ENCODE measurements at regions not wholly inside any gene's neighbourhood (a gene's known extent, or its start where the extent isn't known, plus 50 kb on each side); places are given as distances from the start of the nearest gene placed in this dataset.
A peak's percentile ranks its signal among the peaks of the same experiment; 100 is the strongest.

DNA sequence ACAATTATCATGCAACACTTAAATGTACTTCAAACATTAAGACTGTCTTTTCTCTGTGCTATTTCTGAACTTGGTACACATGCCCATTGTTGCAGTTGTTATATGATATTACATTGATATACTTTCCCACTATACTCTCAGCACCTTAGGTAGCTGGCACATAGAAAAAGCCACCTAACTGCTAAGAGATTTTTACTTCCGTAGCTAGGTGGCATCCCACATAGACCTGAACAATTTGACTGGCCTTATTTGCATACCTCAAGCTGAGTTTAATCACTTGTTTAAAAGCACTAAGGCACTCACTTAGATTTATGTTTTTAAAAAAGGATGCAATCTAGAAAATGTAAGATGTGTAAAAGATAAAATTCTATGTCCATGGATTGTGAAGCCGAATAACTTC is 194.2 kb downstream of the POU4F1 start:
- no peak overlapping the region for H3K4me3 ChIP-seq
- DNase-seq (ENCODE audit: low spot score) = peak; percentile 16
- H3K4me1 ChIP-seq = peaks cover 8% of the 10 kb centered on the region
- H3K9me3 Mint-ChIP-seq = no peaks in the 10 kb centered on the region
- peaks cover 3% of the 10 kb centered on the region for H3K27me3 Mint-ChIP-seq (ENCODE audit: insufficient read depth, low read depth)
- no peaks in the 10 kb centered on the region for H3K36me3 ChIP-seq
- H3K79me2 ChIP-seq (ENCODE audit: low read depth) = no peaks in the 10 kb centered on the region
- H2AFZ ChIP-seq (replicated peaks) = peak overlapping the region; percentile 71
- H3K9ac ChIP-seq = no peak overlapping the region
- H3K27me3 ChIP-seq = no peaks in the 10 kb centered on the region
- no peak overlapping the region for H3K4me2 ChIP-seq
- no peaks in the 10 kb centered on the region for H4K20me1 ChIP-seq (ENCODE audit: low read depth)
- H3K4me1 Mint-ChIP-seq = peaks cover 15% of the 10 kb centered on the region
- no peak overlapping the region for H3K27ac Mint-ChIP-seq
- TF ChIP-seq, protein P1, sequence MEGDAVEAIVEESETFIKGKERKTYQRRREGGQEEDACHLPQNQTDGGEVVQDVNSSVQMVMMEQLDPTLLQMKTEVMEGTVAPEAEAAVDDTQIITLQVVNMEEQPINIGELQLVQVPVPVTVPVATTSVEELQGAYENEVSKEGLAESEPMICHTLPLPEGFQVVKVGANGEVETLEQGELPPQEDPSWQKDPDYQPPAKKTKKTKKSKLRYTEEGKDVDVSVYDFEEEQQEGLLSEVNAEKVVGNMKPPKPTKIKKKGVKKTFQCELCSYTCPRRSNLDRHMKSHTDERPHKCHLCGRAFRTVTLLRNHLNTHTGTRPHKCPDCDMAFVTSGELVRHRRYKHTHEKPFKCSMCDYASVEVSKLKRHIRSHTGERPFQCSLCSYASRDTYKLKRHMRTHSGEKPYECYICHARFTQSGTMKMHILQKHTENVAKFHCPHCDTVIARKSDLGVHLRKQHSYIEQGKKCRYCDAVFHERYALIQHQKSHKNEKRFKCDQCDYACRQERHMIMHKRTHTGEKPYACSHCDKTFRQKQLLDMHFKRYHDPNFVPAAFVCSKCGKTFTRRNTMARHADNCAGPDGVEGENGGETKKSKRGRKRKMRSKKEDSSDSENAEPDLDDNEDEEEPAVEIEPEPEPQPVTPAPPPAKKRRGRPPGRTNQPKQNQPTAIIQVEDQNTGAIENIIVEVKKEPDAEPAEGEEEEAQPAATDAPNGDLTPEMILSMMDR (IDR thresholded peaks at IDR 0.05) = peak; percentile 19
- no peak for TF ChIP-seq EZH2 (IDR thresholded peaks at IDR 0.05)
- no peak for TF ChIP-seq EZH2phosphoT487 (IDR thresholded peaks at IDR 0.05)
- no peaks in the 10 kb centered on the region for H3K9me3 ChIP-seq (ENCODE audit: low read depth)
- no peak overlapping the region for H3K4me3 Mint-ChIP-seq
- no peaks in the 10 kb centered on the region for H3K36me3 Mint-ChIP-seq
- no peak overlapping the region for H3K27ac ChIP-seq
- no peaks in the 10 kb centered on the region for H3F3A ChIP-seq (ENCODE audit: low read depth)

DNA sequence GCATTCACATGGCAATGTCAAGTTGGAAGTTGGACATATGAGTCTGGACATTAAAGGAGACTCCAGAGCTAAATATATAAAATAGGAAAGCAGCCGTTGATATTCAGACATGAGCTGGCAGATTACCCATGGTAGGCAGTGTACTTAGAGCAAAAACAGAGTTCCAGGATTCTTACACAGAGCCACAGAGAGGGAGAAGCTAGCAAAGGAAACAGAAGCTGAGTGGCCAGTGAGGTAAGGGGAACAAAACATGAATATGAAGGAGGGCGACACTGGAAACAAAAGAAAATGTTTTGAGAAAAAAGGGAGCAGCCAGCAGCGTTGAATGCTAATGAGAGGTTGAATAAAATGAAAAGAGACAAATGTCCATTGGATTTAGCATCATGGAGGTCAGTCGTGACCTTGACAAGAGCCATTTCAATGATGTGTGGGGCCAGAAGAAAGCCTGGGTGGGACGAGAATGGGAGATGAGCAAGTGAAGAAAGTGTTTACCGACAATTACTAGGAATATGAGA is 198.4 kb downstream of the POU4F1 start:
- Histone ChIP-seq H3K9me3 (ENCODE audit: low read depth) (no peaks in the 10 kb centered on the region), H3K4me3 (no peak overlapping the region), H4K20me1 (ENCODE audit: low read depth) (no peaks in the 10 kb centered on the region), H3F3A (ENCODE audit: low read depth) (peaks cover 10% of the 10 kb centered on the region), H2AFZ (replicated peaks) (no peak overlapping the region), H3K79me2 (ENCODE audit: low read depth) (no peaks in the 10 kb centered on the region), H3K27me3 (no peaks in the 10 kb centered on the region), H3K4me1 (peaks cover 34% of the 10 kb centered on the region), H3K27ac (no peak overlapping the region), H3K9ac (no peak overlapping the region), H3K36me3 (no peaks in the 10 kb centered on the region), H3K4me2 (no peak overlapping the region)
- no peaks in the 10 kb centered on the region for H3K36me3 Mint-ChIP-seq
- H3K27ac Mint-ChIP-seq = no peak overlapping the region
- H3K4me1 Mint-ChIP-seq = peaks cover 40% of the 10 kb centered on the region
- H3K27me3 Mint-ChIP-seq (ENCODE audit: insufficient read depth, low read depth) = peaks cover 3% of the 10 kb centered on the region
- H3K4me3 Mint-ChIP-seq = no peak overlapping the region
- no peak for DNase-seq (ENCODE audit: low spot score)
- no peaks in the 10 kb centered on the region for H3K9me3 Mint-ChIP-seq
- TF ChIP-seq EZH2phosphoT487 (IDR thresholded peaks at IDR 0.05) (no peak), EZH2 (IDR thresholded peaks at IDR 0.05) (no peak)
- TF ChIP-seq, protein P1 (IDR thresholded peaks at IDR 0.05) = no peak

DNA sequence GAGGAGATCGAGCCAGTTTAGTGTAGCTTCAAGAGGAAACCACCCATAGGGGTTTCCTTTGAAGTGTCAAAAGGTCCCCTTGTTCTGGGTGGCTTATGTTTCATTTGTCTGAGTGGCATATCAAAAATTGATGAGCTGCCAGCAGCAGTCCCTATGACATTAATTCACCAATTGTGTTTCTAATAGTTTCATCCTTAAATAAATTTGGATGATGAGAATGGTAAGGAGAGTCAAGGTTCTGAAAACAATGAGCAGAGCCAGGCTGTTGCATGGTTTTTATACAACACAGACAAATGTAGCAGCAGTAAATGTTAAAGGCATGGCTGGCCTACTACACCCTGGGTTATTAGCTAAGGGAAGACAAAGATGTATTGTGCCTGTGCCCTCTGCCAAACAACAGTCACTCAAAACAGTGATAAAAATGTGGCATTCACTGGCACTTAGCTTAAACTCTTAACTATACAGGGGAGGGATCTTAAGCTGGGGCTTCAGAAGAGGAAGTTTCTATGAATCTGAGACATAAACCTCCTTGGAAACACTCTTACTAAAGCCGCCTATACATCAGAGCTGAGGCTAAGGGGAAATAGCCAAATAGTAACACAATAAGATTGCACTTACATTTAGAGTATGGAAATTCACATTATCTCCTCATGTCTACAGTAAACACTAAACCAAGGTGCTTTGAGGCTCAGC is 200.5 kb downstream of the POU4F1 start:
- H3K27me3 Mint-ChIP-seq (ENCODE audit: insufficient read depth, low read depth) = peaks cover 3% of the 10 kb centered on the region
- H3K27ac ChIP-seq = peak overlapping the region; percentile 19
- no peak overlapping the region for H3K27ac Mint-ChIP-seq

More for the DNA sequence above, 200.5 kb downstream of the POU4F1 start:
- peak overlapping the region; percentile 58 for H3K4me2 ChIP-seq
- H3K9me3 ChIP-seq (ENCODE audit: low read depth) = no peaks in the 10 kb centered on the region
- H3K4me3 Mint-ChIP-seq = no peak overlapping the region
- H3K9me3 Mint-ChIP-seq = no peaks in the 10 kb centered on the region
- DNase-seq (ENCODE audit: low spot score) = no peak
- H3K4me1 Mint-ChIP-seq = peaks cover 37% of the 10 kb centered on the region
- no peaks in the 10 kb centered on the region for H3K36me3 ChIP-seq
- H3K79me2 ChIP-seq (ENCODE audit: low read depth) = no peaks in the 10 kb centered on the region
- H3K27me3 ChIP-seq = no peaks in the 10 kb centered on the region
- H3F3A ChIP-seq (ENCODE audit: low read depth) = peaks cover 10% of the 10 kb centered on the region
- no peak overlapping the region for H3K4me3 ChIP-seq
- peaks cover 26% of the 10 kb centered on the region for H3K4me1 ChIP-seq
- H3K9ac ChIP-seq = no peak overlapping the region
- no peak overlapping the region for H2AFZ ChIP-seq (replicated peaks)
- TF ChIP-seq, protein P1 (IDR thresholded peaks at IDR 0.05) = no peak
- TF ChIP-seq EZH2 (IDR thresholded peaks at IDR 0.05) (no peak), EZH2phosphoT487 (IDR thresholded peaks at IDR 0.05) (no peak)
- no peaks in the 10 kb centered on the region for H3K36me3 Mint-ChIP-seq
- no peaks in the 10 kb centered on the region for H4K20me1 ChIP-seq (ENCODE audit: low read depth)

Measured in neural progenitor cell (in vitro differentiated cells).